ENCODE measurements at regions not wholly inside any gene's neighbourhood (a gene's known extent, or its start where the extent isn't known, plus 50 kb on each side); places are given as distances from the start of the nearest gene placed in this dataset.
"Not testable (repeated sequence)": the region's sequence is repeated elsewhere in the genome, so short reads cannot be mapped to it uniquely, and the experiment has no call there.

- no peak for DNase-seq (ENCODE audit: low read depth)
These were observed 102.7 kb upstream of the SIM2 start for GRCh38 chr21:36596174-36596573.

GRCh38 chr21:36601362-36601761, 97.6 kb upstream of the SIM2 start:
- DNase-seq (ENCODE audit: low read depth) = no peak

GRCh38 chr21:36602735-36603134, 96.2 kb upstream of the SIM2 start:
- DNase-seq (ENCODE audit: low read depth) = no peak

- DNase-seq (ENCODE audit: low read depth) = no peak
These were observed 95.7 kb upstream of the SIM2 start for GRCh38 chr21:36603221-36603620.

- DNase-seq (ENCODE audit: low read depth) = no peak
These were observed 93.5 kb upstream of the SIM2 start for GRCh38 chr21:36605426-36605825.

- DNase-seq (ENCODE audit: low read depth) = no peak
These were observed 92.5 kb upstream of the SIM2 start for GRCh38 chr21:36606287-36606982.

GRCh38 chr21:36606983-36607325, 92.0 kb upstream of the SIM2 start:
- DNase-seq (ENCODE audit: low read depth) = no peak

GRCh38 chr21:36608041-36608896, 90.6 kb upstream of the SIM2 start:
- DNase-seq (ENCODE audit: low read depth) = no peak

GRCh38 chr21:36608897-36609225, 90.1 kb upstream of the SIM2 start:
- DNase-seq (ENCODE audit: low read depth) = no peak

- DNase-seq (ENCODE audit: low read depth) = no peak
These were observed 89.3 kb upstream of the SIM2 start for GRCh38 chr21:36609654-36610053.

GRCh38 chr21:36610201-36610600, 88.7 kb upstream of the SIM2 start:
- no peak for DNase-seq (ENCODE audit: low read depth)

- DNase-seq (ENCODE audit: low read depth) = no peak
These were observed 88.0 kb upstream of the SIM2 start for GRCh38 chr21:36610935-36611334.

GRCh38 chr21:36611379-36611778, 87.5 kb upstream of the SIM2 start:
- no peak for DNase-seq (ENCODE audit: low read depth)

GRCh38 chr21:36613059-36613458, 85.9 kb upstream of the SIM2 start:
- no peak for DNase-seq (ENCODE audit: low read depth)

GRCh38 chr21:36613554-36613953, 85.4 kb upstream of the SIM2 start:
- no peak for DNase-seq (ENCODE audit: low read depth)

- DNase-seq (ENCODE audit: low read depth) = no peak
These were observed 83.5 kb upstream of the SIM2 start for GRCh38 chr21:36615274-36615964.

GRCh38 chr21:36616773-36617172, 82.1 kb upstream of the SIM2 start:
- not testable (repeated sequence) for DNase-seq (ENCODE audit: low read depth)

- not testable (repeated sequence) for DNase-seq (ENCODE audit: low read depth)
These were observed 77.1 kb upstream of the SIM2 start for GRCh38 chr21:36621794-36622193.

- DNase-seq (ENCODE audit: low read depth) = no peak
These were observed 74.8 kb upstream of the SIM2 start for GRCh38 chr21:36624105-36624504.

GRCh38 chr21:36626791-36627190, 72.1 kb upstream of the SIM2 start:
- DNase-seq (ENCODE audit: low read depth) = no peak

- DNase-seq (ENCODE audit: low read depth) = no peak
These were observed 71.7 kb upstream of the SIM2 start for GRCh38 chr21:36627242-36627641.

- DNase-seq (ENCODE audit: low read depth) = no peak
These were observed 70.8 kb upstream of the SIM2 start for GRCh38 chr21:36628106-36628505.

All from HS-27A (cell line).